Sigmoid colon (tissue), 6 donors: ENCODE measurements at regions not wholly inside any gene's neighbourhood (a gene's known extent, or its start where the extent isn't known, plus 50 kb on each side); places are given as distances from the start of the nearest gene placed in this dataset.

Experiments
- DNase-seq: peaks from one replicate; pipeline ENCODE4 v3.0.0-alpha.2; 2019
- H3K27ac ChIP-seq, 4 donors: fragments of 200-600 bp; sonication (generic); one replicate each; pipeline ENCODE4 v1.5.1; 2016 to 2019; ENCODE audit warnings: mild to moderate bottlenecking in 1 of 4
- H3K27me3 ChIP-seq, 3 donors: fragments of 200-600 bp; sonication (generic); one replicate each; pipeline ENCODE4 v1.5.1; 2019; ENCODE audit warnings: mild to moderate bottlenecking in 1 of 3
- H3K36me3 ChIP-seq, 4 donors: fragments of 200-600 bp; sonication (generic); one replicate each; pipeline ENCODE4 v1.5.1; 2016 to 2019
- H3K4me1 ChIP-seq, 4 donors: fragments of 200-600 bp; sonication (generic); one replicate each; pipeline ENCODE4 v1.5.1; 2017 to 2019
- H3K4me3 ChIP-seq, 4 donors: fragments of 200-600 bp; sonication (generic); one replicate each; pipeline ENCODE4 v1.5.1; 2017 to 2019; ENCODE audit warnings: mild to moderate bottlenecking in 2 of 4, moderate library complexity in 1 of 4
- H3K9me3 ChIP-seq, 4 donors: fragments of 200-600 bp in 3 of 4; sonication (generic) in 3 of 4; one replicate each; pipeline versions ENCODE4 v1.5.1 to v1.6.1; 2013 to 2019
- CTCF ChIP-seq, 4 experiments: fragments of 450-650 bp in 3 of 4; fragments of 200-600 bp in 1 of 4; IDR thresholded peaks; one replicate each; pipeline ENCODE4 v1.5.1; 2016 to 2019; ENCODE audit warnings: antibody characterized with exemption in 4 of 4, mild to moderate bottlenecking in 3 of 4, moderate library complexity in 2 of 4
- EP300 ChIP-seq, 4 donors: sonication (generic); formaldehyde crosslinking; IDR thresholded peaks; one replicate each; pipeline ENCODE4 v1.6.1; 2017; ENCODE audit warnings: antibody characterized with exemption in 4 of 4
- POLR2A ChIP-seq, 2 donors: fragments of 450-650 bp; IDR thresholded peaks; one replicate each; pipeline ENCODE4 v1.6.1; 2016; ENCODE audit warnings: antibody characterized with exemption in 2 of 2, mild to moderate bottlenecking in 2 of 2, moderate library complexity in 2 of 2
- POLR2AphosphoS5 ChIP-seq, 4 donors: sonication (generic); formaldehyde crosslinking; IDR thresholded peaks; one replicate each; pipeline ENCODE4 v1.6.1; 2017; ENCODE audit warnings: antibody characterized with exemption in 4 of 4
- WGBS, 2 donors: extraction: QIAGEN DNeasy Blood & Tissue Kit; methylation state at CpG; one replicate each; pipeline ENCODE4 v1.1.7; 2013; 5-methylcytosine and 5-hydroxymethylcytosine counted together
- intact Hi-C: fragments of 100-400 bp; cut with DNase I; formaldehyde crosslinking; loops from one replicate; pipeline ENCODE4 v1.15.1; 2023
- donor health status: healthy with polysubstance abuse.
- donor health status: healthy.

GRCh38 chr15:81529481-81529880 lies 155.5 kb upstream of the TMC3 start:
- 77 to 84% methylated on average over 2 of the region's 2 CpGs for WGBS, 2 donors
- Histone ChIP-seq H3K27ac (no peak overlapping the region), H3K27me3 (no peaks in the 10 kb centered on the region), H3K9me3 (no peaks in the 10 kb centered on the region), H3K4me1 (peaks cover 0 to 30% (median 27%) of the 10 kb centered on the region in 4 donors), H3K36me3 (no peaks in the 10 kb centered on the region), H3K4me3 (no peak overlapping the region)
- intact Hi-C loops: no loop called here
- DNase-seq: no peak
- TF ChIP-seq POLR2A (IDR thresholded peaks at IDR 0.05) (no peak), POLR2AphosphoS5 (IDR thresholded peaks at IDR 0.05) (no peak), CTCF (IDR thresholded peaks at IDR 0.05) (no peak), EP300 (IDR thresholded peaks at IDR 0.05) (no peak)

GRCh38 chr15:81526029-81526428 lies 152.0 kb upstream of the TMC3 start:
- Histone ChIP-seq H3K27me3 (no peaks in the 10 kb centered on the region), H3K4me1 (peaks cover 0 to 20% (median 17%) of the 10 kb centered on the region in 4 donors), H3K4me3 (no peak overlapping the region), H3K27ac (no peak overlapping the region), H3K9me3 (no peaks in the 10 kb centered on the region), H3K36me3 (no peaks in the 10 kb centered on the region)
- intact Hi-C loops: no loop called here
- DNase-seq: no peak
- WGBS, 2 donors: 82 to 88% methylated on average over 4 of the region's 4 CpGs
- no peak for TF ChIP-seq EP300 (IDR thresholded peaks at IDR 0.05)
- TF ChIP-seq POLR2A (IDR thresholded peaks at IDR 0.05): no peak
- TF ChIP-seq POLR2AphosphoS5 (IDR thresholded peaks at IDR 0.05): no peak
- TF ChIP-seq CTCF (IDR thresholded peaks at IDR 0.05): no peak

GRCh38 chr15:81524496-81524895 lies 150.5 kb upstream of the TMC3 start:
- H3K27me3 ChIP-seq: no peaks in the 10 kb centered on the region
- 95 to 97% methylated on average over 1 of the region's 1 CpG for WGBS, 2 donors

GRCh38 chr15:81523867-81524266 lies 149.9 kb upstream of the TMC3 start:
- 57 to 81% methylated on average over 2 of the region's 2 CpGs for WGBS, 2 donors
- H3K27me3 ChIP-seq: no peaks in the 10 kb centered on the region
- no peak for TF ChIP-seq EP300 (IDR thresholded peaks at IDR 0.05)
- TF ChIP-seq CTCF (IDR thresholded peaks at IDR 0.05): no peak
- TF ChIP-seq POLR2AphosphoS5 (IDR thresholded peaks at IDR 0.05): no peak
- TF ChIP-seq POLR2A (IDR thresholded peaks at IDR 0.05): no peak
- no peaks in the 10 kb centered on the region for H3K36me3 ChIP-seq
- no peaks in the 10 kb centered on the region for H3K9me3 ChIP-seq
- intact Hi-C loops: no loop called here
- H3K4me1 ChIP-seq: no peaks in the 10 kb centered on the region
- H3K27ac ChIP-seq: no peak overlapping the region
- H3K4me3 ChIP-seq: no peak overlapping the region
- no peak for DNase-seq

More at GRCh38 chr15:81524496-81524895, 150.5 kb upstream of the TMC3 start:
- Histone ChIP-seq H3K36me3 (no peaks in the 10 kb centered on the region), H3K9me3 (no peaks in the 10 kb centered on the region), H3K4me1 (peaks cover 0 to 4% (median 3%) of the 10 kb centered on the region in 4 donors), H3K27ac (no peak overlapping the region), H3K4me3 (no peak overlapping the region)
- intact Hi-C loops: no loop called here
- DNase-seq: no peak
- no peak for TF ChIP-seq POLR2AphosphoS5 (IDR thresholded peaks at IDR 0.05)
- TF ChIP-seq CTCF (IDR thresholded peaks at IDR 0.05): no peak
- TF ChIP-seq POLR2A (IDR thresholded peaks at IDR 0.05): no peak
- TF ChIP-seq EP300 (IDR thresholded peaks at IDR 0.05): no peak

GRCh38 chr15:81520480-81520879 lies 146.5 kb upstream of the TMC3 start:
- intact Hi-C loops: no loop called here
- Histone ChIP-seq H3K4me1 (peaks cover 0 to 11% (median 2%) of the 10 kb centered on the region in 4 donors), H3K9me3 (no peaks in the 10 kb centered on the region), H3K27ac (no peak overlapping the region), H3K36me3 (no peaks in the 10 kb centered on the region), H3K4me3 (no peak overlapping the region), H3K27me3 (no peaks in the 10 kb centered on the region)
- no peak for TF ChIP-seq POLR2A (IDR thresholded peaks at IDR 0.05)
- no peak for TF ChIP-seq EP300 (IDR thresholded peaks at IDR 0.05)
- no peak for TF ChIP-seq POLR2AphosphoS5 (IDR thresholded peaks at IDR 0.05)
- TF ChIP-seq CTCF (IDR thresholded peaks at IDR 0.05): no peak
- DNase-seq: no peak
- 89 to 93% methylated on average over 2 of the region's 2 CpGs for WGBS, 2 donors
